CD4-positive, alpha-beta T cell treated with Interferon alpha-2 for 1 hour (primary cell): ENCODE measurements at regions not wholly inside any gene's neighbourhood (a gene's known extent, or its start where the extent isn't known, plus 50 kb on each side); places are given as distances from the start of the nearest gene placed in this dataset.
A peak's percentile ranks its signal among the peaks of the same experiment; 100 is the strongest.
"Not testable (repeated sequence)": the region's sequence is repeated elsewhere in the genome, so short reads cannot be mapped to it uniquely, and the experiment has no call there.

Source experiments
- DNase-seq, 2 donors: peaks; one replicate each; pipeline ENCODE4 v3.0.0-alpha.2; 2020 to 2022

- no peak for DNase-seq
These were observed 324.4 kb downstream of the ZNF674 start for GRCh38 chrX:46220822-46221221.

GRCh38 chrX:46218373-46218772 lies 326.8 kb downstream of the ZNF674 start:
- DNase-seq, result no peak

- DNase-seq, result no peak
These were observed 328.8 kb downstream of the ZNF674 start for GRCh38 chrX:46216406-46216805.

- no peak for DNase-seq
These were observed 334.1 kb downstream of the ZNF674 start for GRCh38 chrX:46211079-46211478.

- no peak for DNase-seq
These were observed 335.5 kb downstream of the ZNF674 start for GRCh38 chrX:46209768-46210167.

- no peak for DNase-seq
These were observed 336.2 kb downstream of the ZNF674 start for GRCh38 chrX:46209037-46209436.

- DNase-seq, result peak in 1 of 2 donors; percentile 1
These were observed 336.9 kb downstream of the ZNF674 start for GRCh38 chrX:46208225-46208854.

GRCh38 chrX:46204721-46205422 lies 340.3 kb downstream of the ZNF674 start:
- no peak for DNase-seq

GRCh38 chrX:46202733-46203514 lies 342.3 kb downstream of the ZNF674 start:
- DNase-seq, result no peak

- DNase-seq, result no peak
These were observed 344.8 kb downstream of the ZNF674 start for GRCh38 chrX:46200413-46200812.

- no peak for DNase-seq
These were observed 346.4 kb downstream of the ZNF674 start for GRCh38 chrX:46198858-46199257.

- DNase-seq, result not testable (repeated sequence)
These were observed 358.5 kb downstream of the ZNF674 start for GRCh38 chrX:46186811-46187106.

GRCh38 chrX:46185923-46186810 lies 359.1 kb downstream of the ZNF674 start:
- no peak for DNase-seq

GRCh38 chrX:46184749-46185148 lies 360.5 kb downstream of the ZNF674 start:
- no peak for DNase-seq

- no peak for DNase-seq
These were observed 364.9 kb downstream of the ZNF674 start for GRCh38 chrX:46180258-46180687.

- DNase-seq, result no peak
These were observed 365.5 kb downstream of the ZNF674 start for GRCh38 chrX:46179748-46180147.

- DNase-seq, result no peak
These were observed 366.5 kb downstream of the ZNF674 start for GRCh38 chrX:46178763-46179162.

GRCh38 chrX:46173159-46173558 lies 372.1 kb downstream of the ZNF674 start:
- no peak for DNase-seq

GRCh38 chrX:46171457-46171856 lies 373.8 kb downstream of the ZNF674 start:
- not testable (repeated sequence) for DNase-seq

- DNase-seq, result no peak
These were observed 375.4 kb downstream of the ZNF674 start for GRCh38 chrX:46169808-46170207.

- no peak for DNase-seq
These were observed 377.0 kb downstream of the ZNF674 start for GRCh38 chrX:46168254-46168653.

GRCh38 chrX:46165866-46166265 lies 379.4 kb downstream of the ZNF674 start:
- DNase-seq, result no peak

GRCh38 chrX:46165411-46165810 lies 379.8 kb downstream of the ZNF674 start:
- DNase-seq, result no peak
